ENCODE measurements at regions not wholly inside any gene's neighbourhood (a gene's known extent, or its start where the extent isn't known, plus 50 kb on each side); places are given as distances from the start of the nearest gene placed in this dataset.
"Not testable (repeated sequence)": the region's sequence is repeated elsewhere in the genome, so short reads cannot be mapped to it uniquely, and the experiment has no call there.

DNA sequence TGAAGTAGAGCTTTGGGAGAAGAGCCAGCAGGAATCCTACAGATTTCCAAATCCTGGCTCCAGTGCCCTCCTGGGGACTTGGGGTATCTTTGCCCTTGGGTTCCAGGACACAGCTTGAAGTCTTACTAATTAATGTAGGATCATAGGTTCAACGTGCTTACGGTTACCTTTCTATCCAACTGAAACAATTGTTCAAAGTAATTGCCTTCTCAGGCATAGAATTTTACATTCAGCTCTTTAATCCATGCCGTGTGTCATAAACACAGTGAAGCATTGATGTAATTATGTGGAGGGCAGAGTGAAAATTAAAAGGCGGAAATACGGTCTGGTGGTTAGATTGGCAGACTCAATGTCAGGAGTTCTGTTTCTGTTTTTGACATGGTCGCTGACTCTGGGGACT, 170.4 kb downstream of the COG6 start:
- no peak for DNase-seq (ENCODE audit: low read depth, low spot score)
- Histone ChIP-seq H3K27me3 (ENCODE audit: insufficient read depth, insufficient read length) (no peaks in the 10 kb centered on the region), H3K9ac (ENCODE audit: insufficient read length, low read depth) (no peak overlapping the region), H3K36me3 (ENCODE audit: insufficient read depth, insufficient read length, low read length) (no peaks in the 10 kb centered on the region), H3K4me3 (ENCODE audit: insufficient read length, low read depth) (no peak overlapping the region), H3K9me3 (ENCODE audit: insufficient read depth, low read length) (no peaks in the 10 kb centered on the region), H3K4me1 (ENCODE audit: insufficient read depth, insufficient read length) (no peaks in the 10 kb centered on the region)
- TF ChIP-seq SUZ12 (IDR thresholded peaks at IDR 0.05; ENCODE audit: extremely low read depth, insufficient read depth, insufficient read length) = no peak
- TF ChIP-seq YY1 (IDR thresholded peaks at IDR 0.05; ENCODE audit: insufficient read depth, insufficient read length) = no peak
- no peak for TF ChIP-seq ZNF274 (IDR thresholded peaks at IDR 0.05; ENCODE audit: low read depth, low read length)

DNA sequence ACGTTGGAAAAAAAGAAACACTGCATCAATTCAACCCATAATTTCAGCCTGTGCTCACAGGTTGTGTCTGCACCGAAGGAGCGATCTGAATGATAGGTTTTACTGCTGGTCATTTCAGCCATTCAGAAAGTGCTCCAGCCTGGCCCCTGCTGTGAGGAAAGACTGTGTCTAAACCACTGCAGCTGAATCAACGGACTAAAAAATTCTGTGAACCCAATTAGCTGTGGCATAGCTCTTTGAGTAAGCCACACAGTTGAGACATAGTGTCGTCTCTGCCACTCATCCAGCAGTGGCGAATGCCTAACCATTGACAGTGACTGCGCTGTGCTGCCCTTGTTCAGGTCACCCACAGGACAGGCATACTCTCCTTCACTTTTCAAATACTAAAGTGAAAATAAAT, 179.8 kb downstream of the COG6 start:
- Histone ChIP-seq H3K36me3 (ENCODE audit: insufficient read depth, insufficient read length, low read length) (no peaks in the 10 kb centered on the region), H3K27me3 (ENCODE audit: insufficient read depth, insufficient read length) (no peaks in the 10 kb centered on the region), H3K9ac (ENCODE audit: insufficient read length, low read depth) (no peak overlapping the region), H3K4me3 (ENCODE audit: insufficient read length, low read depth) (no peak overlapping the region), H3K4me1 (ENCODE audit: insufficient read depth, insufficient read length) (no peaks in the 10 kb centered on the region), H3K9me3 (ENCODE audit: insufficient read depth, low read length) (no peaks in the 10 kb centered on the region)
- TF ChIP-seq SUZ12 (IDR thresholded peaks at IDR 0.05; ENCODE audit: extremely low read depth, insufficient read depth, insufficient read length) = no peak
- TF ChIP-seq ZNF274 (IDR thresholded peaks at IDR 0.05; ENCODE audit: low read depth, low read length) = no peak
- TF ChIP-seq YY1 (IDR thresholded peaks at IDR 0.05; ENCODE audit: insufficient read depth, insufficient read length) = no peak
- DNase-seq (ENCODE audit: low read depth, low spot score) = no peak

DNA sequence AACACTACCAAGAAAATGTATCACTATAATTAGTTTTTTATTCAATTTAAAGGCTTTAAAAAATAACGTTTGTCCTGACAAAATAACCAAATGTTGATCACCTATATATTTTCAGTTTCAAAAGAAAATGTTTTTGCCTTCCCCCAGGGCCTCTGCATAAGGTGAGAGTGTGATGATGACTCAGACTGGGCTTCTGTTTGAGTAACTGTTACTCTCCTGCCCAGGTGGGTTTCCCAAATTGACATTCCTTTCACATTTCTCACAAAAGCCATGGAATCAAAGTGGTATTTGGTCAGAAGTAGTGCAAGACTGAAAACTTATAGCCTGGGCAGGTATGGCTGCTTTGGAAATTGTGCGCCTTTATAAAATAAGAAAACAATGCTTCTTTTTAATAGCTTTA, 180.6 kb downstream of the COG6 start:
- Histone ChIP-seq H3K9ac (ENCODE audit: insufficient read length, low read depth) (no peak overlapping the region), H3K36me3 (ENCODE audit: insufficient read depth, insufficient read length, low read length) (no peaks in the 10 kb centered on the region), H3K4me3 (ENCODE audit: insufficient read length, low read depth) (no peak overlapping the region), H3K27me3 (ENCODE audit: insufficient read depth, insufficient read length) (no peaks in the 10 kb centered on the region), H3K4me1 (ENCODE audit: insufficient read depth, insufficient read length) (no peaks in the 10 kb centered on the region), H3K9me3 (ENCODE audit: insufficient read depth, low read length) (no peaks in the 10 kb centered on the region)
- DNase-seq (ENCODE audit: low read depth, low spot score) = no peak
- TF ChIP-seq YY1 (IDR thresholded peaks at IDR 0.05; ENCODE audit: insufficient read depth, insufficient read length) (no peak), SUZ12 (IDR thresholded peaks at IDR 0.05; ENCODE audit: extremely low read depth, insufficient read depth, insufficient read length) (no peak), ZNF274 (IDR thresholded peaks at IDR 0.05; ENCODE audit: low read depth, low read length) (no peak)

DNA sequence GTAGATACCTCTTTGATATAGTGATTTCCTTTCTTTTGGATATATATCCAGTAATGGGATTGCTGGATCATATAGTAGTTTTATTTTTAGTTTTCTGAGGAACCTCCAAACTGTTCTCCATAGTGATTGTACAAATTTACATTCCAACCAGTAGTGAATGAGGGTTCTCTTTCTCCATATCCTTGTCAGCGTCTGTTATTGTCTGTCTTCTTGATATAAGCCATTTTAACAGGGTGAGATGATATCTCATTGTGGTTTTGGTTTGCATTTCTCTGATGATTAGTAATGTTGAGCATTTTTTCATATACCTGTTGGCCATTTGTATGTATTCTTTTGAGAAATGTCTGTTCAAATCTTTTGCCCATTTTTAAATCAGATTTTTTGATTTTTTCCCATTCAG, 182.4 kb downstream of the COG6 start:
- H3K9ac ChIP-seq (ENCODE audit: insufficient read length, low read depth); H3K4me1 ChIP-seq (ENCODE audit: insufficient read depth, insufficient read length); H3K27me3 ChIP-seq (ENCODE audit: insufficient read depth, insufficient read length); H3K4me3 ChIP-seq (ENCODE audit: insufficient read length, low read depth); H3K36me3 ChIP-seq (ENCODE audit: insufficient read depth, insufficient read length, low read length); H3K9me3 ChIP-seq (ENCODE audit: insufficient read depth, low read length); DNase-seq (ENCODE audit: low read depth, low spot score): not testable (repeated sequence)

DNA sequence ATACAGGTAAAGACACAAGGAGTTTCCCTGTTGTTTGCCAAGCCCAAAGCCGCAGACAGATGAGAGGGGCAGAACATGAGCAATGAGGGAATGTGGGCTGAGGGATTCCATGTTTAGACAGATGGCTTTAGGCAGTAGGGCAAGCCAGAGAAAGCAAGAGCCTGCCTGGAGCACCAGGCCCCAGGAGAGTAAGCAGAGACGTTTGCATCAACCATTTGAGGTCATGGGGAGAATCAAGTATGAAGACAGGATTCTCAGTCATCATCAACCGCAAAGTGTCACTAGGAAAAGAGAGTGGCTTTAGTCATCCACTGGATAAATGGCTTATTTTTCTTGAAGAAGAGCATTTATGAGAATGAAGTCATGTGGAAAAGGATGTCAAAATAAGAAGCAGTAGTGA, 184.7 kb downstream of the COG6 start:
- Histone ChIP-seq H3K9ac (ENCODE audit: insufficient read length, low read depth) (no peak overlapping the region), H3K27me3 (ENCODE audit: insufficient read depth, insufficient read length) (no peaks in the 10 kb centered on the region), H3K9me3 (ENCODE audit: insufficient read depth, low read length) (no peaks in the 10 kb centered on the region), H3K4me1 (ENCODE audit: insufficient read depth, insufficient read length) (no peaks in the 10 kb centered on the region), H3K4me3 (ENCODE audit: insufficient read length, low read depth) (no peak overlapping the region), H3K36me3 (ENCODE audit: insufficient read depth, insufficient read length, low read length) (no peaks in the 10 kb centered on the region)
- no peak for DNase-seq (ENCODE audit: low read depth, low spot score)
- no peak for TF ChIP-seq YY1 (IDR thresholded peaks at IDR 0.05; ENCODE audit: insufficient read depth, insufficient read length)

DNA sequence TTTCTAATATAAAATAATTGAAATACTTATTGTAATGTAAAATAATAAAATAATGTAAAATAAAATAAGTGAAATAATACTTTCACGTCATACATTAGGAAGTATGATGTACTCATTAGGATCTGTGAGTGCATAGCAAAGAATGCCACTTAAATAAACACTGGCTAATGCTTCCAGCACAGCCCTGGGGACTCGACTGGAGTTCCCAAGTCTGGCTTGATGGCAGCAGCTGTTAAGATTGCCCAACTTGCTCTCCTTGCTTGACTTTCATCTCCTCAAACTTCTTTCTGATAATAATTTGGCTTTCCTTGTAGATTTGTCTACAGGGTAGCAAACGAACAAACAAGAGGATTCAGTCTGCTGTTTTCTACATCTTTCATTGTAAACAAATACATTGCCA, 191.9 kb downstream of the COG6 start:
- no peaks in the 10 kb centered on the region for H3K9me3 ChIP-seq (ENCODE audit: insufficient read depth, low read length)
- DNase-seq (ENCODE audit: low read depth, low spot score) = no peak
- H3K36me3 ChIP-seq (ENCODE audit: insufficient read depth, insufficient read length, low read length) = no peaks in the 10 kb centered on the region
- no peaks in the 10 kb centered on the region for H3K27me3 ChIP-seq (ENCODE audit: insufficient read depth, insufficient read length)
- TF ChIP-seq YY1 (IDR thresholded peaks at IDR 0.05; ENCODE audit: insufficient read depth, insufficient read length) (no peak), ZNF274 (IDR thresholded peaks at IDR 0.05; ENCODE audit: low read depth, low read length) (no peak), SUZ12 (IDR thresholded peaks at IDR 0.05; ENCODE audit: extremely low read depth, insufficient read depth, insufficient read length) (no peak)
- no peak overlapping the region for H3K4me3 ChIP-seq (ENCODE audit: insufficient read length, low read depth)
- H3K4me1 ChIP-seq (ENCODE audit: insufficient read depth, insufficient read length) = no peaks in the 10 kb centered on the region
- no peak overlapping the region for H3K9ac ChIP-seq (ENCODE audit: insufficient read length, low read depth)

DNA sequence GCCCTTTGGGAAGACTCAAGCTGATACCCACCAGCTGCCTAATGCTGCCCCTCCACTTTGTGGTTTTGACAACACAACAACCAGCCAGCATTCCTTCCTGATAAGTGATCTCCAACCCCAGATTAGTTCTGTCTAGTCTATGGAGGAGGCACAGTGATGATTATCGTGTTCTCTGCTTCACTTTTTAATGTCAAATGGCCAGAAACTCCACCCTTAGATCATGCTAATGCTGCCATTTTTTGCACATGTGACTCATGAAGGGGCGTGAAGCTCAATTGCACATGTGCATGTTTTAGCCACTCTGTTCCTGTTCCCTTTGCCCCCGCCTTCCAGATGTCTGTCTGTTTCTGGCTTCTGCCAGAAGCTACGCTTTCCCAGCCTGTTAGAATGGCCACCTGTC, 199.8 kb downstream of the COG6 start:
- Histone ChIP-seq H3K4me1 (ENCODE audit: insufficient read depth, insufficient read length) (no peaks in the 10 kb centered on the region), H3K27me3 (ENCODE audit: insufficient read depth, insufficient read length) (no peaks in the 10 kb centered on the region), H3K4me3 (ENCODE audit: insufficient read length, low read depth) (no peak overlapping the region), H3K9me3 (ENCODE audit: insufficient read depth, low read length) (no peaks in the 10 kb centered on the region; the same call in 1 of the 2 replicates), H3K36me3 (ENCODE audit: insufficient read depth, insufficient read length, low read length) (no peaks in the 10 kb centered on the region), H3K9ac (ENCODE audit: insufficient read length, low read depth) (no peak overlapping the region)
- TF ChIP-seq SUZ12 (IDR thresholded peaks at IDR 0.05; ENCODE audit: extremely low read depth, insufficient read depth, insufficient read length) (no peak), YY1 (IDR thresholded peaks at IDR 0.05; ENCODE audit: insufficient read depth, insufficient read length) (no peak), ZNF274 (IDR thresholded peaks at IDR 0.05; ENCODE audit: low read depth, low read length) (no peak)
- no peak for DNase-seq (ENCODE audit: low read depth, low spot score)

DNA sequence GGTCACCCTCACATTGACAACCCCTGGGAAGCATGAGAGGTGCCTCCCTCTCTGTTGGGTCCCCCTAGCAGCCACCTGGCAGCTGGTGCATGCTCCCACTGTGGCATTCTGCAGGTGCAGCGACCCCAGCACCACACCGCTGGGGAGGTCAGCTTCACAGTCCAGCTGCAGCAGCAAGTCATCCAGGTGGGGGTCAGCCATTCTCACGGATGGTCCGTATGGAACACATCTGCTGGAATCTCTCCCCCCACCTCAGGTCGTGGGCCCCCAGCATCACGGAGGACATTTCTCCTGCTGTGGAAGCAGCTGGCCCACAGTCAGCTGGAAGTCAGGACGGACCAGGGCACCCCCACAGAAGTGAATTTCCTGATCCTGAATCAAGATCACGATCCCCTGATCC, 201.3 kb downstream of the COG6 start:
- Histone ChIP-seq H3K9me3 (ENCODE audit: insufficient read depth, low read length) (no peaks in the 10 kb centered on the region; the same call in 1 of the 2 replicates), H3K4me3 (ENCODE audit: insufficient read length, low read depth) (no peak overlapping the region), H3K36me3 (ENCODE audit: insufficient read depth, insufficient read length, low read length) (no peaks in the 10 kb centered on the region), H3K9ac (ENCODE audit: insufficient read length, low read depth) (no peak overlapping the region), H3K27me3 (ENCODE audit: insufficient read depth, insufficient read length) (no peaks in the 10 kb centered on the region), H3K4me1 (ENCODE audit: insufficient read depth, insufficient read length) (no peaks in the 10 kb centered on the region)
- no peak for DNase-seq (ENCODE audit: low read depth, low spot score)
- TF ChIP-seq ZNF274 (IDR thresholded peaks at IDR 0.05; ENCODE audit: low read depth, low read length) (no peak), YY1 (IDR thresholded peaks at IDR 0.05; ENCODE audit: insufficient read depth, insufficient read length) (no peak), SUZ12 (IDR thresholded peaks at IDR 0.05; ENCODE audit: extremely low read depth, insufficient read depth, insufficient read length) (no peak)
